ENCODE measurements at regions not wholly inside any gene's neighbourhood (a gene's known extent, or its start where the extent isn't known, plus 50 kb on each side); places are given as distances from the start of the nearest gene placed in this dataset.

DNA sequence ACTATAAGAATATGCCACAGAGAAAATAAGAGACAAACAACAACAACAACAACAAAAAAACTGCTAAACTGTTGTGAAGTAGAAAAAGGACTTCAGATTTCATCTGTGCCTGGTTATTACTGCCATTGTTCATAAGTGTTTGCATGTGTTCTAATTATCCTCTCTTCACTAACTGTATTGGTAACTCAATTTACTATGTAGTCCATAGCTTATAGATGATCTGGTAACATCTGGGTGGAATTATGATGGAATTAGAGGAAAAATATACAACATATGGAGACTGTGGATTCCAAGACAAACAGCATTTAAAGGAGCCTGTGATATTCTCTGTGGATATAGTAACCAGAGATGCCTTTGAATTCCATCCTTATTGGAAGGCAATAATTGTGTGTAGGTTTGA is 1891.5 kb upstream of the PIK3C3 start:
- no peaks in the 10 kb centered on the region for H3K27me3 ChIP-seq (ENCODE audit: control insufficient read depth, insufficient read depth, low read length)
- H3K36me3 ChIP-seq (ENCODE audit: control insufficient read depth, insufficient read depth, low read length), result no peaks in the 10 kb centered on the region
- no peak overlapping the region for H3K4me3 ChIP-seq (ENCODE audit: low read depth, low read length)
- TF ChIP-seq, protein P1, sequence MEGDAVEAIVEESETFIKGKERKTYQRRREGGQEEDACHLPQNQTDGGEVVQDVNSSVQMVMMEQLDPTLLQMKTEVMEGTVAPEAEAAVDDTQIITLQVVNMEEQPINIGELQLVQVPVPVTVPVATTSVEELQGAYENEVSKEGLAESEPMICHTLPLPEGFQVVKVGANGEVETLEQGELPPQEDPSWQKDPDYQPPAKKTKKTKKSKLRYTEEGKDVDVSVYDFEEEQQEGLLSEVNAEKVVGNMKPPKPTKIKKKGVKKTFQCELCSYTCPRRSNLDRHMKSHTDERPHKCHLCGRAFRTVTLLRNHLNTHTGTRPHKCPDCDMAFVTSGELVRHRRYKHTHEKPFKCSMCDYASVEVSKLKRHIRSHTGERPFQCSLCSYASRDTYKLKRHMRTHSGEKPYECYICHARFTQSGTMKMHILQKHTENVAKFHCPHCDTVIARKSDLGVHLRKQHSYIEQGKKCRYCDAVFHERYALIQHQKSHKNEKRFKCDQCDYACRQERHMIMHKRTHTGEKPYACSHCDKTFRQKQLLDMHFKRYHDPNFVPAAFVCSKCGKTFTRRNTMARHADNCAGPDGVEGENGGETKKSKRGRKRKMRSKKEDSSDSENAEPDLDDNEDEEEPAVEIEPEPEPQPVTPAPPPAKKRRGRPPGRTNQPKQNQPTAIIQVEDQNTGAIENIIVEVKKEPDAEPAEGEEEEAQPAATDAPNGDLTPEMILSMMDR (IDR thresholded peaks at IDR 0.05; ENCODE audit: insufficient read depth, low read length, poor library complexity, severe bottlenecking), result no peak
- no peak for DNase-seq (ENCODE audit: low read depth)

- TF ChIP-seq, protein P1 (IDR thresholded peaks at IDR 0.05; ENCODE audit: insufficient read depth, low read length, poor library complexity, severe bottlenecking), result no peak
- DNase-seq (ENCODE audit: low read depth), result no peak
- Histone ChIP-seq H3K36me3 (ENCODE audit: control insufficient read depth, insufficient read depth, low read length) (no peaks in the 10 kb centered on the region), H3K27me3 (ENCODE audit: control insufficient read depth, insufficient read depth, low read length) (no peaks in the 10 kb centered on the region), H3K4me3 (ENCODE audit: low read depth, low read length) (no peak overlapping the region)
Measured at GRCh38 chr18:40061086-40061485, 1893.9 kb upstream of the PIK3C3 start.

GRCh38 chr18:40060562-40060961 is 1894.5 kb upstream of the PIK3C3 start:
- Histone ChIP-seq H3K36me3 (ENCODE audit: control insufficient read depth, insufficient read depth, low read length) (no peaks in the 10 kb centered on the region), H3K27me3 (ENCODE audit: control insufficient read depth, insufficient read depth, low read length) (no peaks in the 10 kb centered on the region), H3K4me3 (ENCODE audit: low read depth, low read length) (no peak overlapping the region)
- no peak for DNase-seq (ENCODE audit: low read depth)
- TF ChIP-seq, protein P1 (IDR thresholded peaks at IDR 0.05; ENCODE audit: insufficient read depth, low read length, poor library complexity, severe bottlenecking), result no peak

DNA sequence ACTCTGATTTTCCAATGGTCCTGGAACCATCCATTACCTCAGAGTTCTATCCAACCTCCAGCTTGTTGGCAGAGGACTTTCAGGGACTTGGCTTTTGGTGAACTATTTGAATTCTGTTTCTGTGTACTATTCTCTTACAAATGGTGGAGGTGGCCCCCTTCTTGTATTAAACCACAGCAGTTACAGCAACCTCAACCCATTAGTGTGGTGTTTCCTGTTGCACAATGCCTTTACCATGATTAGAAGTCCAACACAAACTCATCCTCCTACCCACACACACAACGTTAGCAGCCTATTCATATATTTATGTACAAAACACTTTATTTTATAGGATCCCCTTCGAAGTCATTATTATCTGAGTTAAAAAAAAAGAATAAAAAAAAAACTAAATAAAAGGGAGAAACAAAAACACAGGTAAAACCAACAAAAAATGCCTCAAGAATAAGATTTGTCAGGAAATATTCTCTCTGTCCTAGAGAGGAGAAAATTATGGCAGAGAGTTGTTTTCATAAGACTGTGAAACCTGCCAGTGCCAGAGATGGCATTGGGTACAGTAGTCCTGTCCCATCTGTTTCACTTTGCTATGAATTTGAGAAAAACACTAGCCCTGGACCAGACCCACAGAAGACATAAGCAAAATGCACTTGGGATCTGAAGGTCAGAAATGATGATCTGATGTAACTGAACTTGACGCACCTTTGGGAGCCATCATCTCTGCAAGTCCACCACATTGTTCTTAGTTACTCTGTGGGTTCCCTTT is 1896.0 kb upstream of the PIK3C3 start:
- H3K36me3 ChIP-seq (ENCODE audit: control insufficient read depth, insufficient read depth, low read length), result no peaks in the 10 kb centered on the region
- H3K4me3 ChIP-seq (ENCODE audit: low read depth, low read length), result no peak overlapping the region
- no peaks in the 10 kb centered on the region for H3K27me3 ChIP-seq (ENCODE audit: control insufficient read depth, insufficient read depth, low read length)
- no peak for DNase-seq (ENCODE audit: low read depth)
- TF ChIP-seq, protein P1 (IDR thresholded peaks at IDR 0.05; ENCODE audit: insufficient read depth, low read length, poor library complexity, severe bottlenecking), result no peak

DNA sequence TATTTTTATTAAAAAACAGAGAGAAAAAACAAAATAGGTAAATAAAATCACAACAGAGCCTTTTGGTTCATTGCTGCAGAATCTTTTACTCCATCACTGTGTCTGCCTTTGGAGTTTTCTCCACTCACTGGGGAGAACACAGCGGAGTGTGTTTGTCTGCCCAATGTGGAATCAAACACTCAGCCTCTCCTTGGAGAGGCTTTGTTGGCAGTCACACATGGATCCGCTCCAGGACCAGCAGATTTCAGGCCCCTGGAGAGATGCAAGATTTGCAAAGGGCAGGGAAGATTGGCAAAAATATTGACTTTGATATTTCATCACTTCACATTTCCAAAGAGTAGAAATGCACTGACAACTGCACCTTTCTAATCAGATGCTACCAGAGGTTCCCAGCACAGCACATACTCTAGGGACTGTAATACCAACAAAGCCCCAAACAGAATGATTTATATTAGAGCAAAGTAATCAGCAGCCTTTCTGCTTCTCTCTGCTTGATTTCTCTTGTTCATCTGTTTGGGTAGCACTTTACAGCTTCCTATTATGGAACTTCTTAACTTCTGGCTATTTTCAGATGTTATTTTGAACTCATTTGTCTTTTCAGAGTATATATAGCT is 1898.8 kb upstream of the PIK3C3 start:
- no peak overlapping the region for H3K4me3 ChIP-seq (ENCODE audit: low read depth, low read length)
- H3K27me3 ChIP-seq (ENCODE audit: control insufficient read depth, insufficient read depth, low read length), result no peaks in the 10 kb centered on the region
- H3K36me3 ChIP-seq (ENCODE audit: control insufficient read depth, insufficient read depth, low read length), result no peaks in the 10 kb centered on the region
- TF ChIP-seq, protein P1 (IDR thresholded peaks at IDR 0.05; ENCODE audit: insufficient read depth, low read length, poor library complexity, severe bottlenecking), result no peak
- DNase-seq (ENCODE audit: low read depth), result no peak

Data from kidney epithelial cell (primary cell).